Stimulated activated effector memory CD8-positive, alpha-beta T cell treated with anti-CD3 and anti-CD28 coated beads, Interleukin-12 subunit alpha, Interleukin-12 subunit beta, amount 100 ng/mL, for 72 hours (primary cell): ENCODE measurements at regions not wholly inside any gene's neighbourhood (a gene's known extent, or its start where the extent isn't known, plus 50 kb on each side); places are given as distances from the start of the nearest gene placed in this dataset.

Experiments used
- ATAC-seq: fragments of 150-1000 bp; cut with Tn5 transposase; 2 replicates; pipeline ENCODE4 v1.10.0; 2021
- DNase-seq, 2 donors: peaks; one replicate each; pipeline ENCODE4 v3.0.0; 2021 to 2022; ENCODE audit warnings: low spot score in 2 of 2
- H3K27ac Mint-ChIP-seq: one replicate; pipeline ENCODE4 v1.8.0; 2022; ENCODE audit warnings: mild to moderate bottlenecking, mixed read lengths
- H3K36me3 Mint-ChIP-seq: one replicate; pipeline ENCODE4 v1.8.0; 2022; ENCODE audit warnings: mild to moderate bottlenecking, mixed read lengths
- H3K4me1 Mint-ChIP-seq: one replicate; pipeline ENCODE4 v1.8.0; 2022; ENCODE audit warnings: mixed read lengths
- H3K4me3 Mint-ChIP-seq: one replicate; pipeline ENCODE4 v1.8.0; 2022; ENCODE audit warnings: mild to moderate bottlenecking, mixed read lengths
- H3K9me3 Mint-ChIP-seq: one replicate; pipeline ENCODE4 v1.8.0; 2022; ENCODE audit warnings: mixed read lengths

- DNase-seq: no peak
- no peak overlapping the region for H3K4me3 Mint-ChIP-seq
These were observed 62.9 kb downstream of the ACKR3 start for GRCh38 chr2:236632295-236633218.

GRCh38 chr2:236633219-236633570 is 63.6 kb downstream of the ACKR3 start:
- Mint-ChIP-seq H3K4me1 (peaks cover 10% of the 10 kb centered on the region), H3K27ac (no peak overlapping the region), H3K9me3 (no peaks in the 10 kb centered on the region), H3K36me3 (no peaks in the 10 kb centered on the region), H3K4me3 (no peak overlapping the region)
- no peak for ATAC-seq
- DNase-seq: no peak

More at GRCh38 chr2:236632295-236633218, 62.9 kb downstream of the ACKR3 start:
- no peak overlapping the region for H3K27ac Mint-ChIP-seq
- peaks cover 10% of the 10 kb centered on the region for H3K4me1 Mint-ChIP-seq
- no peaks in the 10 kb centered on the region for H3K9me3 Mint-ChIP-seq
- ATAC-seq: no peak
- no peaks in the 10 kb centered on the region for H3K36me3 Mint-ChIP-seq

GRCh38 chr2:236633775-236634560 is 64.3 kb downstream of the ACKR3 start:
- ATAC-seq (no peak), DNase-seq (no peak)
- Mint-ChIP-seq H3K4me3 (no peak overlapping the region), H3K9me3 (no peaks in the 10 kb centered on the region), H3K27ac (no peak overlapping the region), H3K4me1 (peaks cover 10% of the 10 kb centered on the region), H3K36me3 (no peaks in the 10 kb centered on the region)

GRCh38 chr2:236636261-236636660 is 66.6 kb downstream of the ACKR3 start:
- Mint-ChIP-seq H3K27ac (no peak overlapping the region), H3K9me3 (no peaks in the 10 kb centered on the region), H3K4me3 (no peak overlapping the region), H3K36me3 (no peaks in the 10 kb centered on the region), H3K4me1 (peaks cover 10% of the 10 kb centered on the region)
- DNase-seq (no peak), ATAC-seq (no peak)

GRCh38 chr2:236636714-236637470 is 67.3 kb downstream of the ACKR3 start:
- no peak for ATAC-seq
- no peak for DNase-seq
- Mint-ChIP-seq H3K36me3 (no peaks in the 10 kb centered on the region), H3K27ac (no peak overlapping the region), H3K9me3 (no peaks in the 10 kb centered on the region), H3K4me3 (no peak overlapping the region), H3K4me1 (peaks cover 6% of the 10 kb centered on the region)

- H3K27ac Mint-ChIP-seq: no peak overlapping the region
- H3K4me3 Mint-ChIP-seq: no peak overlapping the region
- H3K9me3 Mint-ChIP-seq: no peaks in the 10 kb centered on the region
- ATAC-seq: no peak
- DNase-seq: no peak
- H3K36me3 Mint-ChIP-seq: no peaks in the 10 kb centered on the region
- H3K4me1 Mint-ChIP-seq: no peaks in the 10 kb centered on the region
These were observed 68.3 kb downstream of the ACKR3 start for GRCh38 chr2:236637686-236638569.

- ATAC-seq (no peak), DNase-seq (no peak)
- Mint-ChIP-seq H3K36me3 (no peaks in the 10 kb centered on the region), H3K27ac (no peak overlapping the region), H3K4me1 (no peaks in the 10 kb centered on the region), H3K4me3 (no peak overlapping the region), H3K9me3 (no peaks in the 10 kb centered on the region)
These were observed 69.1 kb downstream of the ACKR3 start for GRCh38 chr2:236638707-236639106.

- DNase-seq (no peak), ATAC-seq (no peak)
- H3K27ac Mint-ChIP-seq: no peak overlapping the region
- no peak overlapping the region for H3K4me3 Mint-ChIP-seq
- H3K4me1 Mint-ChIP-seq: no peaks in the 10 kb centered on the region
- H3K36me3 Mint-ChIP-seq: no peaks in the 10 kb centered on the region
- no peaks in the 10 kb centered on the region for H3K9me3 Mint-ChIP-seq
These were observed 70.0 kb downstream of the ACKR3 start for GRCh38 chr2:236639461-236640235.

GRCh38 chr2:236641051-236641726 is 71.6 kb downstream of the ACKR3 start:
- Mint-ChIP-seq H3K4me3 (no peak overlapping the region), H3K36me3 (no peaks in the 10 kb centered on the region), H3K4me1 (no peaks in the 10 kb centered on the region), H3K9me3 (no peaks in the 10 kb centered on the region), H3K27ac (no peak overlapping the region)
- DNase-seq (no peak), ATAC-seq (no peak)

GRCh38 chr2:236642125-236642524 is 72.5 kb downstream of the ACKR3 start:
- Mint-ChIP-seq H3K9me3 (no peaks in the 10 kb centered on the region), H3K36me3 (no peaks in the 10 kb centered on the region), H3K27ac (no peak overlapping the region), H3K4me1 (no peaks in the 10 kb centered on the region), H3K4me3 (no peak overlapping the region)
- ATAC-seq: no peak
- no peak for DNase-seq

- H3K9me3 Mint-ChIP-seq: no peaks in the 10 kb centered on the region
- ATAC-seq: no peak
- no peak for DNase-seq
These were observed 73.1 kb downstream of the ACKR3 start for GRCh38 chr2:236642584-236643291.

GRCh38 chr2:236643480-236643879 is 73.9 kb downstream of the ACKR3 start:
- no peak overlapping the region for H3K4me3 Mint-ChIP-seq
- no peak overlapping the region for H3K27ac Mint-ChIP-seq
- ATAC-seq: no peak
- no peak for DNase-seq
- no peaks in the 10 kb centered on the region for H3K36me3 Mint-ChIP-seq
- no peaks in the 10 kb centered on the region for H3K4me1 Mint-ChIP-seq
- no peaks in the 10 kb centered on the region for H3K9me3 Mint-ChIP-seq

More at GRCh38 chr2:236642584-236643291, 73.1 kb downstream of the ACKR3 start:
- Mint-ChIP-seq H3K36me3 (no peaks in the 10 kb centered on the region), H3K4me1 (no peaks in the 10 kb centered on the region), H3K4me3 (no peak overlapping the region), H3K27ac (no peak overlapping the region)

GRCh38 chr2:236644067-236644466 is 74.4 kb downstream of the ACKR3 start:
- DNase-seq: no peak
- H3K36me3 Mint-ChIP-seq: no peaks in the 10 kb centered on the region
- no peaks in the 10 kb centered on the region for H3K9me3 Mint-ChIP-seq
- no peaks in the 10 kb centered on the region for H3K4me1 Mint-ChIP-seq
- ATAC-seq: no peak
- no peak overlapping the region for H3K4me3 Mint-ChIP-seq
- H3K27ac Mint-ChIP-seq: no peak overlapping the region
